GM19397 (cell line): ENCODE measurements at regions not wholly inside any gene's neighbourhood (a gene's known extent, or its start where the extent isn't known, plus 50 kb on each side); places are given as distances from the start of the nearest gene placed in this dataset.
"Not testable (repeated sequence)": the region's sequence is repeated elsewhere in the genome, so short reads cannot be mapped to it uniquely, and the experiment has no call there.

Experiments used
- ATAC-seq: cut with Tn5 transposase; IDR thresholded peaks from one replicate; pipeline ENCODE4 v1.9.1; 2021; ENCODE audit warnings: mild to moderate bottlenecking, moderate library complexity; ENCODE audit not compliant: unreplicated experiment

DNA sequence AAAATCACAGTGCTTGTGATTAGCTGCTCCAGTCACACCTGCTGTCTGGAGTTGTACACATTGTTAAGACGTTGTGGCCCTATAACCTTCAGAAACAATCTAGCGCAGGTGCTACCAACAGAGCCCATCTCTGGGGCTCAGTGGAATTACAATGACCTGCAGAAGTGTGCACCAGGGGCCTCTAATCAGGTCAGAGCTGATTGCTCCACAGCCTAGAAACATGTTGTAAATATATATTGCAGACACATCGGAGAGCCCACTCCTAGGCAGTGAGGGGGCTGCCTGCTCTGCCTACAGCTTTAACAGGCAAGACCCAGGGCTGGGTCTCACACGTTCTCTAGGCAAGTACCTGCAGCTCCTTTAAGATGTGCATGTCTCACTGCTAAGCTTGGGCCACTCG lies 302.0 kb downstream of the SIPA1L2 start:
- no peak for ATAC-seq

DNA sequence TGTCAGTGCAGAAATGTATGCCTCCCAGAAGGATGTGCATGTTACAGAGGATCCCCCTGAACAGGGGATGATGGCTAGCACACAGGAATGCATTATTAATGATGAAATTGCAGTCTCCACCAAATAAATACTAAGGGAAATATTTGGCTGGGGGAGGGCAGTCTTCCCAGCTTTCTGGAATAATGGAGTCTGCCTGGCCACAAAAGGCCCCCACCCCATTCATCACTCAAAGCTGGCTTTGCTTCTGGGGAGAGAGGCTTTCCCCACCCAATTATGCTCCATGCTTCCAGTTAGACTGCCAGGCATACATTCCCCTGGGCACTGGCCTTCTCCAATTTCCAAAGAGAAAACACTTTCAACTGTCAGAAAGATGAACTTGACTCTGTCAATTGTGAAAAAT lies 302.7 kb downstream of the SIPA1L2 start:
- no peak for ATAC-seq

- ATAC-seq, result no peak
Observed at GRCh38 chr1:232322162-232322734, 307.7 kb downstream of the SIPA1L2 start.

GRCh38 chr1:232319518-232320210 lies 310.3 kb downstream of the SIPA1L2 start:
- no peak for ATAC-seq

- ATAC-seq, result no peak
Observed at GRCh38 chr1:232319072-232319471, 310.9 kb downstream of the SIPA1L2 start.

DNA sequence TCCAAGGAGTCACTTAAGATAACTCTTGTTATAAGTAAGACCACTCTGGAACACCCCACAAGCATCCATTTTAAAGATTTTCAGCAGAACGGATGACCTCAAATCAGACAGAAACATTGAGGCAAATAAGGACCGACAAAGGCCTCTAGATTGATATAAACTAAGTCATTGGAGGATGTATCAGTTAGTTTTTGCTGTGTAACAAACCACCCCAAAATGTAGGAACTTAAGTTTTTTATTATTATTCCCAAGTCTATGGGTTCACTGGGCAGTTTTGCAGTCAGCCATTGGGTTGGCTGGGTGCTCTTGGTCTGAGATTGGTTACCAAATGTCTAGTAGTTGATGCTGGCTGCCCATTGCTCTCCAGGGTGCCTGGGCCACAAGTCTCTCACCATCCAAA lies 311.8 kb downstream of the SIPA1L2 start:
- no peak for ATAC-seq

DNA sequence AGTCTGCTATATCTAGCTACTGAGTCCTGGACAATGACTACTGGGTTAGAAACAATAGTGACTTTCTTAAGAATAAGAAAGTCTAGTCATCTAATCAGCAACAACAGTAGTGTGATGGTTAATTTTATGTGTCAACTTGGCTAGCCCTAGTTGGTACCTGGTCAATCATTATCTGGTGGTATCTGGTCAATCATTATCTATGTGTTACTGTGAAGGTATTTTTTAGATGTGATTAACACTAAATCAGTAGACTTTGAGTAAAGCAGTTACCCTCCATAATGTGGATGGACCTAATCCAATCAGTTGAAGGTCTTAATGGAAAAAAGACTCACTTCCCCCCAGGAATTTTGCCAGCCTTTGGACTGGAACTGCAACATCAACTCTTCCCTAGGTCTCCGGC lies 312.6 kb downstream of the SIPA1L2 start:
- no peak for ATAC-seq

DNA sequence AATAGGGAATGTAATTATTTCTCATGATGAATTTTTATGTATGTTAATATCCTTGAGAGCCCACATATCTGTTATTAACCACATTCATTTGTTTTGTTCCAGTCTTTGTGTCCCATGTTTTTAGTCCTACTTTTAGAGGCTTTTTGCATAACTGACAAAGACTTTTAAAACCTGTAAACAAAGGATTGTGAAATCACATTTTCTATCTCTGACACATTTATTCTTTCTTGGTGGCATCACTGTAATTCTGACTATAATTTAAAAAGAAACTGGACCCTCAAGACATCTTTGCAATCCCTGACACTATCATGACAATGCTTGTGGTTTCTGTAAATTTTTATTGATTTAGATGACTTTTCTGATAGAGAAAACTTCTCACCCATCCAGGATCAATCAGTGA lies 313.1 kb downstream of the SIPA1L2 start:
- ATAC-seq, result no peak

DNA sequence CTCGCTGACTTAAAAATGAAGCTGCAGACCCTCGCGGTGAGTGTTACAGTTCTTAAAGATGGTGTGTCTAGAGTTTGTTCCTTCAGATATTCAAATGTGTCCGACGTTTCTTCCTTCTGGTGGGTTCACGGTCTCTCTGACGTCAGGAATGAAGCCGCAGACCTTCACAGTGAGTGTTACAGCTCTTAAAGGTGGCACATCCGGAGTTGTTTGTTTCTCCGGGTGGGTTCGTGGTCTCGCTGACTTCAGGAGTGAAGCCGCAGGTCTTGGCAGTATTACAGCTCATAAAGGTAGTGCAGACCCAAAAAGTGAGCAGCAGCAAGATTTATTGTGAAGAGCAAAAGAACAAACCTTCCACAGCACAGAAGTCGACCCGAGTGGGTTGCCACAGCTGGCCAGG lies 316.1 kb downstream of the SIPA1L2 start:
- not testable (repeated sequence) for ATAC-seq

DNA sequence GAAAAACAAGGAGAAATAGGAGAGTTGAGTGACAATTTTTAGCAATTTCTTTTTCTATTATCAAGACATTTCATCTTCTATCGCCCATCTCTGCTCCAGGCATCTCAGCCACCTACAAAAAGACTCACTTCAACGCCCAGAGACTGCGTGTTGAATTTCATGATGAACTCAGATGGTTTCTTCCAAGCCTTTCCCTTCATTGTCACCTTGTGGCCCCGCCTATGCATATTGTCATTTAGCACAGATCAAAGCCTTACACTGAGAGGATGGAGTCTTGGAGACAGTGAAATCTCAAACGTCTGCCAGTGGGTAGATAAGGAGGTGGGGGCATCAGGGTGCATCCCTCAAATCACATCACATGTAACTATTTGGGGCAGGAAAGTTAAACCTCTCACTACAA lies 319.4 kb downstream of the SIPA1L2 start:
- ATAC-seq, result no peak

GRCh38 chr1:232308616-232309015 lies 321.3 kb downstream of the SIPA1L2 start:
- ATAC-seq, result no peak

GRCh38 chr1:232307296-232308017 lies 322.5 kb downstream of the SIPA1L2 start:
- no peak for ATAC-seq

GRCh38 chr1:232306269-232306961 lies 323.5 kb downstream of the SIPA1L2 start:
- ATAC-seq, result no peak

GRCh38 chr1:232305050-232305449 lies 324.9 kb downstream of the SIPA1L2 start:
- ATAC-seq, result no peak

GRCh38 chr1:232303222-232303620 lies 326.7 kb downstream of the SIPA1L2 start:
- ATAC-seq, result no peak

GRCh38 chr1:232302376-232303221 lies 327.3 kb downstream of the SIPA1L2 start:
- ATAC-seq, result no peak

GRCh38 chr1:232301246-232301645 lies 328.7 kb downstream of the SIPA1L2 start:
- no peak for ATAC-seq

- no peak for ATAC-seq
Observed at GRCh38 chr1:232300466-232300865, 329.5 kb downstream of the SIPA1L2 start.

DNA sequence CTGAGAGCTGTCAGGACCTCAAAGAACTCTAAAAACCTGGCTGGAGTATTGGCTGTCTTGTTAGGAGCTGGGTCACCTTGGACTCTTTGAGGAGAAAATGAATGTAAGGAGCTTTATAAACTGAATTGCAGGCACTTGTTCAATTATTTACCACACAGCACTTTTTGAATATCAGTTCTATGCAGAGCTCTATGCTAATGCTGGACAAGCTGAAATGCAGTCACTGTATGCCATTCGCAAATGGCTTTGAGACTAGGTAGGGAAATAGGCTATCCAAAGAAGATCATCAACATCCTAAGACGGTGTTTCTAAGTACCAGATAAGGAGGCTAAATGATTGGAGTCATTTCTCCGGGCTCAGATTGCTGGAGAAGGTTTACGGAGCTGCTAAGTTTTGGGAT lies 333.5 kb downstream of the SIPA1L2 start:
- ATAC-seq, result no peak

DNA sequence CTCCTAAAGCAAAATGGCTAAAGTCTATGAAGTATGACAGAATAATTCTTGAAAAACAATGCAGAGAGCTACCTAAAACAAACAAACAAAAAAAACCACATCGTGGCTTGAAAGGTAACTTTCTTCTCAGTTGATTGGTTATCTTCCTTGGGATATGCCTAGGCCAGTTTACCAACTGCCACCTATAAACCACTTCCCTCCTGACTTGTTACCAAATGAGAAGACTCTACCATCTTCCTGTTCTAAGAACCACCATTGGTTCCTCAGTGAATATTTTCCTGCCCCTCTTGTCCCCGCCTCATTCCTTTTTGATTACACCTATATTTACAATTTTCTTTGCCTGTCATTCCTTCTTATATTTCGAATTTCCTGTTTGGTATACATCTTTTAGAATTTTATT lies 336.6 kb downstream of the SIPA1L2 start:
- no peak for ATAC-seq

DNA sequence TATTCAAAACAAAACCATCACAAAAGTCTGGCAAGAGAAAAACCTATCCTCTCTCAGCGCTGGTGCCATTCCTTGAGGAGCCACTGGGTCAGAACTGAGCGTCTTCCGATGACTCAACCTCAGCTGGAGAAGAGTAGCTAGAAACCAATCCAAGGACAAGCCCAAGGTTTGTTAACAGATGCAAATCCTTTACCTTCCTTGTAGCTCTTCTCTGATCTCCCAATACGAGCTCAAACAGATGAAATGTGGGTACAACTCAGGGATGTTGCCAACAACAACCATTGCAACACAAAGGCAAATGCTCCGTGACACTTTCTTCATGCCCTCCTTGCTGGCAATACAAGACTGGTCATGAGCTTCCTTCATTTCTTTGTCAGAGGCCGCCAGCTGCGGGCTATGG lies 337.1 kb downstream of the SIPA1L2 start:
- ATAC-seq, result no peak
